ENCODE measurements at regions not wholly inside any gene's neighbourhood (a gene's known extent, or its start where the extent isn't known, plus 50 kb on each side); places are given as distances from the start of the nearest gene placed in this dataset.

DNA sequence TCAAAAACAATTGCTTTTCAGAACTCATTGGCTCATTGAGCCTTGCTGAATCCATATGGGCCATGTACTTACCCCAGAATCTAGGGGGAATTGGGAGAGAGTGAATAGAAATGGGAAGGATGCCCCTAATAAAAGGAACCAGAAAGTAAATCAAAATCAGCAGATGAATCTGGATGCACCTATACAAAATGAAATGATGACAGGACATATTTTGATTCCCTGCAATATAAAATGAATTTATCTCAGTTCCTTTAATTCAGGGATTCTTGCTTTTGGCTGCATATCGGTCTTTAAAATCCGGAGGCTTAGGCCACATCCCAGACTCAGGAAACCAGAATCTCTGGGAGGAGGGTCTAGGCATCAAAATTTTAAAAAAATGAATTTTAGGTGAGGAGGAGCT, 107.7 kb upstream of the NEO1 start:
- no peak overlapping the region for H3K4me2 ChIP-seq (ENCODE audit: insufficient read depth, insufficient read length, low read length)
- no peak overlapping the region for H3K23ac ChIP-seq (ENCODE audit: insufficient read length, low read depth, low read length)
- H2AFZ ChIP-seq (ENCODE audit: low read length): no peak overlapping the region
- no peaks in the 10 kb centered on the region for H3K9me3 ChIP-seq (ENCODE audit: control insufficient read depth, low read depth, low read length)
- H3K14ac ChIP-seq (ENCODE audit: insufficient read depth, low read length): no peak overlapping the region
- no peak overlapping the region for H4K91ac ChIP-seq (ENCODE audit: insufficient read length, low read depth, low read length)
- no peaks in the 10 kb centered on the region for H3K4me1 ChIP-seq (ENCODE audit: insufficient read depth, low read length)
- H3K23me2 ChIP-seq (ENCODE audit: insufficient read length, low read depth, low read length, poor library complexity, severe bottlenecking): no peaks in the 10 kb centered on the region
- no peak overlapping the region for H3K27ac ChIP-seq (ENCODE audit: insufficient read length, low read depth, low read length)
- H3K56ac ChIP-seq (ENCODE audit: insufficient read length, low read depth, low read length): no peak overlapping the region
- no peak overlapping the region for H2AK5ac ChIP-seq (ENCODE audit: insufficient read length, low read length)
- H2BK15ac ChIP-seq (ENCODE audit: low read depth, low read length): no peak overlapping the region
- H3K9ac ChIP-seq (ENCODE audit: extremely low read depth, insufficient read length, low read length): no peak overlapping the region
- no peak overlapping the region for H2BK20ac ChIP-seq (ENCODE audit: low read depth, low read length, poor library complexity, severe bottlenecking)
- no peak overlapping the region for H4K8ac ChIP-seq (replicated peaks; ENCODE audit: insufficient read length, low read depth, low read length)
- H3T11ph ChIP-seq (ENCODE audit: low read length): no peak overlapping the region
- no peak overlapping the region for H3K4ac ChIP-seq (ENCODE audit: low read depth, low read length)
- H3K79me1 ChIP-seq (ENCODE audit: insufficient read depth, low read depth, low read length, poor library complexity, severe bottlenecking): no peaks in the 10 kb centered on the region
- H4K20me1 ChIP-seq (ENCODE audit: control insufficient read depth, insufficient read depth, insufficient read length): no peaks in the 10 kb centered on the region
- H2BK5ac ChIP-seq (ENCODE audit: insufficient read length, low read length): no peak overlapping the region
- H3K18ac ChIP-seq (ENCODE audit: insufficient read length, low read depth, low read length): no peak overlapping the region
- DNase-seq: no peak
- Mint-ChIP-seq H3K36me3 (ENCODE audit: insufficient read depth in 1 of 3, low read depth in 3 of 3) (no peaks in the 10 kb centered on the region; a peak in 1 of 7 replicates), H3K27me3 (ENCODE audit: low read depth) (no peaks in the 10 kb centered on the region; the same call in 1 of the 2 replicates), H3K4me3 (no peak overlapping the region), H3K9me3 (peaks cover 0 to 2% of the 10 kb centered on the region in 2 experiments; a peak in 2 of 5 replicates), H3K27ac (no peak overlapping the region), H3K4me1 (peaks cover 2 to 5% of the 10 kb centered on the region in 2 experiments)
- H3K27me3 ChIP-seq (ENCODE audit: insufficient read depth, low read length): no peaks in the 10 kb centered on the region
- no peaks in the 10 kb centered on the region for H3K79me2 ChIP-seq (ENCODE audit: insufficient read depth, low read length)
- H2BK120ac ChIP-seq (ENCODE audit: low read depth, low read length, poor library complexity, severe bottlenecking): no peak overlapping the region
- TF ChIP-seq, protein P1, sequence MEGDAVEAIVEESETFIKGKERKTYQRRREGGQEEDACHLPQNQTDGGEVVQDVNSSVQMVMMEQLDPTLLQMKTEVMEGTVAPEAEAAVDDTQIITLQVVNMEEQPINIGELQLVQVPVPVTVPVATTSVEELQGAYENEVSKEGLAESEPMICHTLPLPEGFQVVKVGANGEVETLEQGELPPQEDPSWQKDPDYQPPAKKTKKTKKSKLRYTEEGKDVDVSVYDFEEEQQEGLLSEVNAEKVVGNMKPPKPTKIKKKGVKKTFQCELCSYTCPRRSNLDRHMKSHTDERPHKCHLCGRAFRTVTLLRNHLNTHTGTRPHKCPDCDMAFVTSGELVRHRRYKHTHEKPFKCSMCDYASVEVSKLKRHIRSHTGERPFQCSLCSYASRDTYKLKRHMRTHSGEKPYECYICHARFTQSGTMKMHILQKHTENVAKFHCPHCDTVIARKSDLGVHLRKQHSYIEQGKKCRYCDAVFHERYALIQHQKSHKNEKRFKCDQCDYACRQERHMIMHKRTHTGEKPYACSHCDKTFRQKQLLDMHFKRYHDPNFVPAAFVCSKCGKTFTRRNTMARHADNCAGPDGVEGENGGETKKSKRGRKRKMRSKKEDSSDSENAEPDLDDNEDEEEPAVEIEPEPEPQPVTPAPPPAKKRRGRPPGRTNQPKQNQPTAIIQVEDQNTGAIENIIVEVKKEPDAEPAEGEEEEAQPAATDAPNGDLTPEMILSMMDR (conservative IDR thresholded peaks at IDR 0.05): no peak
- H2BK12ac ChIP-seq (ENCODE audit: insufficient read length, low read depth, low read length): no peak overlapping the region
- WGBS (ENCODE audit: extremely low coverage, insufficient read length, low lambda C conversion rate): no CpG with 5 or more reads among the region's 2 CpGs
- H4K5ac ChIP-seq (ENCODE audit: insufficient read length, low read depth, low read length): no peak overlapping the region
